Mesendoderm (in vitro differentiated cells): ENCODE measurements at regions not wholly inside any gene's neighbourhood (a gene's known extent, or its start where the extent isn't known, plus 50 kb on each side); places are given as distances from the start of the nearest gene placed in this dataset.
A peak's percentile ranks its signal among the peaks of the same experiment; 100 is the strongest.

Experiments
- DNase-seq: peaks from one replicate; pipeline ENCODE4 v3.0.0; 2013
- H2AK5ac ChIP-seq: 2 replicates; pipeline ENCODE4 v1.6.1; 2013; ENCODE audit warnings: low read length, inconsistent platforms
- H2BK120ac ChIP-seq: 2 replicates; pipeline ENCODE4 v1.6.1; 2013; ENCODE audit warnings: low read depth, mild to moderate bottlenecking, low read length, moderate library complexity, mixed read lengths
- H2BK15ac ChIP-seq: replicated peaks from 2 replicates; pipeline ENCODE4 v1.6.1; 2013; ENCODE audit warnings: low read depth, mild to moderate bottlenecking, moderate library complexity
- H2BK5ac ChIP-seq: 2 replicates; pipeline ENCODE4 v1.6.1; 2013; ENCODE audit warnings: low read length, inconsistent platforms
- H3K18ac ChIP-seq: 2 replicates; pipeline ENCODE4 v1.6.1; 2013; ENCODE audit warnings: mild to moderate bottlenecking, low read length, mixed read lengths
- H3K23ac ChIP-seq: one replicate; pipeline ENCODE4 v1.6.1; 2013; ENCODE audit warnings: low read length
- H3K27ac ChIP-seq: 2 replicates; pipeline ENCODE4 v1.5.1; 2013; ENCODE audit warnings: low read depth, mild to moderate bottlenecking, inconsistent platforms, low read length, moderate library complexity
- H3K27me3 ChIP-seq: 2 replicates; pipeline ENCODE4 v1.6.1; 2013; ENCODE audit warnings: low read length, control low read depth, mild to moderate bottlenecking, inconsistent platforms; ENCODE audit not compliant: insufficient read depth, poor library complexity
- H3K36me3 ChIP-seq: 2 replicates; pipeline ENCODE4 v1.6.1; 2013; ENCODE audit warnings: low read length, inconsistent platforms; ENCODE audit not compliant: control insufficient read depth, insufficient read depth
- H3K4ac ChIP-seq: one replicate; pipeline ENCODE4 v1.6.1; 2013; ENCODE audit warnings: low read depth, mild to moderate bottlenecking, low read length, moderate library complexity
- H3K4me1 ChIP-seq: 2 replicates; pipeline ENCODE4 v1.6.1; 2013; ENCODE audit warnings: low read depth, low read length, inconsistent platforms; ENCODE audit not compliant: control insufficient read depth
- H3K4me2 ChIP-seq: 2 replicates; pipeline ENCODE4 v1.6.1; 2013; ENCODE audit warnings: low read length
- H3K4me3 ChIP-seq: 2 replicates; pipeline ENCODE4 v1.5.1; 2013; ENCODE audit warnings: mild to moderate bottlenecking, low read length
- H3K56ac ChIP-seq: one replicate; pipeline ENCODE4 v1.6.1; 2013; ENCODE audit warnings: low read length
- H3K79me1 ChIP-seq: 2 replicates; pipeline ENCODE4 v1.6.1; 2013; ENCODE audit warnings: low read length, inconsistent platforms
- H3K79me2 ChIP-seq: 2 replicates; pipeline ENCODE4 v1.6.1; 2013; ENCODE audit warnings: mild to moderate bottlenecking, low read length; ENCODE audit not compliant: control insufficient read depth, insufficient read depth
- H3K9ac ChIP-seq: 2 replicates; pipeline ENCODE4 v1.6.1; 2013; ENCODE audit warnings: low read length, inconsistent platforms
- H4K5ac ChIP-seq: one replicate; pipeline ENCODE4 v1.6.1; 2013; ENCODE audit warnings: low read length
- H4K8ac ChIP-seq: one replicate; pipeline ENCODE4 v1.6.1; 2013; ENCODE audit warnings: low read depth, mild to moderate bottlenecking, control low read depth, low read length, moderate library complexity
- WGBS: extraction: QIAGEN DNeasy Blood & Tissue Kit; methylation state at CpG from one replicate; pipeline ENCODE4 v1.1.7; 2013; ENCODE audit warnings: low lambda C conversion rate, missing lambda C conversion rate; ENCODE audit not compliant: insufficient coverage; ENCODE audit errors: extremely low coverage; 5-methylcytosine and 5-hydroxymethylcytosine counted together

DNA sequence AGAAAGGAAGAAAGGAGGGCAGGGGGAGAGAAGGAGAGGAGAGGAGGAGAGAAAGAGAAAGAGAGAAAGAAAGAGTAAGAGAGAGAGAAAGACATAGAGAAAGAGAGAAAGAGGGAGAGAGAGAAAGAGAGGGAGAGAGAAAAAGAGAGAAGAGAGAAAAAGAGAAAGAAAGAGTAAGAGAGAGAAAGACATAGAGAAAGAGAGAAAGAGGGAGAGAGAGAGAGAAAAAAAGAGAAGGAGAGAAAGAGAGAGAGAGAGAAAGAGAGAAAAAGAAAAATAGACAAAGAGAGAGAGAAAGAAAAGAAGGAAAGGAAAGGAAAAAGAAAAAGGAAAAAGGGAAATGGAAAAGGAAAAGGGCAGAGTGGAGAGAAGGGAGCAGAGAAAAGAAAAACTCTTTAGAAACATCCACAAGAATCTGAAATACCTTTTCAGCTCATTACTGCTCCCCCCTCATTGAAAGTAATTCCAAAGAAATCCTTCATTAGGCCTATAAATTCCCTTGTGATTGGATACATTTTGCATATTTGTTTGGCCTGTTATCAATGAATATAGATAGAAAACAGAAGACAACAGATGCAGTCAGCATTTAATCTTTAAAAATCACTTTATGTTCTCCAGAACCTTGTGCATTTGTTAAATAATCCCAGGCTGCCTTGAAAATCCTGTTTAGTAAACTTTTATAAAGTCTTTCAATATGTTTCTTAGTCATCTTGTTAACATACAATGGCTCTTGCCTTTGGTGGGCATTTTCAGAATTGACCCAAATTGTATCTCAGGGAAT is 411.5 kb downstream of the NFIB start:
- Histone ChIP-seq H2BK15ac (no peak overlapping the region), H3K4me2 (no peak overlapping the region), H3K36me3 (no peaks in the 10 kb centered on the region), H2AK5ac (no peak overlapping the region), H3K4me1 (peaks cover 1% of the 10 kb centered on the region), H3K79me2 (no peaks in the 10 kb centered on the region), H3K56ac (no peak overlapping the region), H3K79me1 (no peaks in the 10 kb centered on the region), H3K23ac (no peak overlapping the region), H2BK5ac (no peak overlapping the region), H2BK120ac (no peak overlapping the region), H4K8ac (no peak overlapping the region), H4K5ac (no peak overlapping the region), H3K18ac (no peak overlapping the region), H3K27me3 (no peaks in the 10 kb centered on the region), H3K4me3 (no peak overlapping the region), H3K9ac (no peak overlapping the region), H3K27ac (no peak overlapping the region), H3K4ac (no peak overlapping the region)
- DNase-seq = no peak

GRCh38 chr9:13901176-13901575 is 412.8 kb downstream of the NFIB start:
- no peak overlapping the region for H3K18ac ChIP-seq
- no peak overlapping the region for H2AK5ac ChIP-seq
- H4K8ac ChIP-seq = no peak overlapping the region
- H3K23ac ChIP-seq = no peak overlapping the region
- H3K79me1 ChIP-seq = no peaks in the 10 kb centered on the region
- H4K5ac ChIP-seq = no peak overlapping the region
- no peaks in the 10 kb centered on the region for H3K27me3 ChIP-seq
- DNase-seq = no peak
- WGBS = no CpG with 5 or more reads among the region's 3 CpGs
- no peak overlapping the region for H2BK120ac ChIP-seq
- no peak overlapping the region for H3K4ac ChIP-seq
- no peak overlapping the region for H3K9ac ChIP-seq
- no peak overlapping the region for H3K4me3 ChIP-seq
- no peak overlapping the region for H3K4me2 ChIP-seq
- H3K36me3 ChIP-seq = no peaks in the 10 kb centered on the region
- H3K56ac ChIP-seq = no peak overlapping the region
- no peak overlapping the region for H3K27ac ChIP-seq
- peaks cover 1% of the 10 kb centered on the region for H3K4me1 ChIP-seq
- H2BK5ac ChIP-seq = no peak overlapping the region
- no peak overlapping the region for H2BK15ac ChIP-seq
- no peaks in the 10 kb centered on the region for H3K79me2 ChIP-seq

GRCh38 chr9:13900449-13900848 is 413.5 kb downstream of the NFIB start:
- no peak for DNase-seq
- no CpG with 5 or more reads among the region's 5 CpGs for WGBS
- Histone ChIP-seq H3K4me2 (no peak overlapping the region), H2BK120ac (no peak overlapping the region), H3K36me3 (no peaks in the 10 kb centered on the region), H3K18ac (peak overlapping the region; percentile 28), H3K4ac (no peak overlapping the region), H3K79me1 (no peaks in the 10 kb centered on the region), H3K23ac (no peak overlapping the region), H2AK5ac (no peak overlapping the region), H3K9ac (no peak overlapping the region), H3K79me2 (no peaks in the 10 kb centered on the region), H2BK15ac (no peak overlapping the region), H4K5ac (no peak overlapping the region), H3K27me3 (no peaks in the 10 kb centered on the region), H3K4me1 (peaks cover 1% of the 10 kb centered on the region), H3K4me3 (no peak overlapping the region), H3K56ac (no peak overlapping the region), H3K27ac (no peak overlapping the region), H4K8ac (no peak overlapping the region), H2BK5ac (no peak overlapping the region)

GRCh38 chr9:13899924-13900323 is 414.0 kb downstream of the NFIB start:
- no peak overlapping the region for H2BK15ac ChIP-seq
- H3K18ac ChIP-seq = no peak overlapping the region
- H2AK5ac ChIP-seq = no peak overlapping the region
- H3K79me2 ChIP-seq = no peaks in the 10 kb centered on the region
- no peak overlapping the region for H3K4ac ChIP-seq
- H3K4me1 ChIP-seq = peaks cover 1% of the 10 kb centered on the region
- peak; percentile 11 for DNase-seq
- no peak overlapping the region for H4K5ac ChIP-seq
- no peak overlapping the region for H2BK5ac ChIP-seq
- no peaks in the 10 kb centered on the region for H3K79me1 ChIP-seq
- H4K8ac ChIP-seq = no peak overlapping the region
- H3K56ac ChIP-seq = no peak overlapping the region
- H3K27ac ChIP-seq = no peak overlapping the region
- no peak overlapping the region for H2BK120ac ChIP-seq
- H3K27me3 ChIP-seq = no peaks in the 10 kb centered on the region
- no peaks in the 10 kb centered on the region for H3K36me3 ChIP-seq
- WGBS = no CpG with 5 or more reads among the region's 7 CpGs
- H3K9ac ChIP-seq = no peak overlapping the region
- no peak overlapping the region for H3K4me3 ChIP-seq
- no peak overlapping the region for H3K23ac ChIP-seq
- no peak overlapping the region for H3K4me2 ChIP-seq

DNA sequence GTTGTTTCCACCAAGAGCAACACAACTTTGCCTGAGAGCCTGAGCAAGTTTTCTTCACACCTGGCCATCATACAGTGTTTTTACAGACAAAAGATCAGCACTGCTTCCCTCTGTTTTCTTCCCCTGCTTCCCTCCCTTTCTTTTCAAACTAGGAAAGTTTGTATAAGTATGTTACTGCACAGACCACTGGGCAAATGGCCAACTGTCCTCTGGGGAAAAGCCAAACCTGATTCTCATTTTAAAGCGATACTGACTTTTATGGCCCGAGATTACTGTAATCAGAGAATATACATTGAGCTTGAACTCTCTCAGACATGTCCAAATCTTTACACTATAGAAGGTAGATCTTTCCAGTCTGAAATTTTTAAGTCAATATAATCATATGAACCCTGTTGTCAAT is 415.0 kb downstream of the NFIB start:
- no peak for DNase-seq

More for the DNA sequence above, 415.0 kb downstream of the NFIB start:
- H3K4ac ChIP-seq = no peak overlapping the region
- no peak overlapping the region for H3K18ac ChIP-seq
- H4K5ac ChIP-seq = no peak overlapping the region
- no peak overlapping the region for H3K27ac ChIP-seq
- no peaks in the 10 kb centered on the region for H3K79me1 ChIP-seq
- H3K79me2 ChIP-seq = no peaks in the 10 kb centered on the region
- no peaks in the 10 kb centered on the region for H3K27me3 ChIP-seq
- no peak overlapping the region for H4K8ac ChIP-seq
- H2BK5ac ChIP-seq = no peak overlapping the region
- peaks cover 1% of the 10 kb centered on the region for H3K4me1 ChIP-seq
- H3K4me2 ChIP-seq = no peak overlapping the region
- H3K36me3 ChIP-seq = no peaks in the 10 kb centered on the region
- no peak overlapping the region for H3K23ac ChIP-seq
- no peak overlapping the region for H2AK5ac ChIP-seq
- no CpG with 5 or more reads among the region's 2 CpGs for WGBS
- no peak overlapping the region for H3K4me3 ChIP-seq
- no peak overlapping the region for H2BK120ac ChIP-seq
- no peak overlapping the region for H3K56ac ChIP-seq
- no peak overlapping the region for H3K9ac ChIP-seq
- no peak overlapping the region for H2BK15ac ChIP-seq
